HEK293T (cell line): ENCODE measurements at regions not wholly inside any gene's neighbourhood (a gene's known extent, or its start where the extent isn't known, plus 50 kb on each side); places are given as distances from the start of the nearest gene placed in this dataset.

Experiments
- FOXK2 ChIP-seq: fragments of 450-650 bp; IDR thresholded peaks from 2 replicates; pipeline ENCODE4 v1.6.1; 2016; ENCODE audit warnings: mild to moderate bottlenecking
- FOXM1 ChIP-seq: fragments of 450-650 bp; IDR thresholded peaks from 2 replicates; pipeline ENCODE4 v1.6.1; 2017; ENCODE audit warnings: mild to moderate bottlenecking, borderline replicate concordance
- PKNOX1 ChIP-seq: fragments of 450-650 bp; IDR thresholded peaks from 2 replicates; pipeline ENCODE4 v1.6.1; 2016
- ZNF384 ChIP-seq: fragments of 450-650 bp; IDR thresholded peaks from 2 replicates; pipeline ENCODE4 v1.6.1; 2016

GRCh38 chr4:71201817-71202576 is 136.8 kb upstream of the SLC4A4 start:
- no peak for TF ChIP-seq FOXM1
- no peak for TF ChIP-seq PKNOX1
- no peak for TF ChIP-seq FOXK2
- no peak for TF ChIP-seq ZNF384
